ENCODE measurements at regions not wholly inside any gene's neighbourhood (a gene's known extent, or its start where the extent isn't known, plus 50 kb on each side); places are given as distances from the start of the nearest gene placed in this dataset.

DNA sequence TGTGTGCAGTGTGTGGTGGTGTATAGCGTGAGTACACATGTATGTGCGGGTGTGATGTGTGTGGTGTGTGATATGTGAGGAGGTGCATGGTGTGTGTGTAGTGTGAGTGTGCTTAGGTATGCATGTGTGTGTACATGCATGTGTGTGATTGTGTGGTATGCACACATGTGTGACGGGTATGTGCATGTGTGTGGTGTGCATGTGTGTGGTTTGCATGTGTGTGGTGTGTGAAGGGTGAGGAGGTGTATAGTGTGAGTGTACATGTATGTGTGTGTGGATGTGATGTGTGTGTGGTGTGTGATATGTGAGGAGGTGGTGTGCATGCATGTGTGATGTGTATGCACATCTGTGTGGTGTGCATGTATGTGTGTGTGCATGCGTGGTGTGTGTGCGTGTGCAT, 105.6 kb downstream of the CMPK2 start (continued):
- TF ChIP-seq TRIM22 (IDR thresholded peaks at IDR 0.05) = 0 out of 2 replicates have a peak, but pooled peaks have one; percentile 54

- Histone ChIP-seq H3K36me3 (replicated peaks in 1 of 2; ENCODE audit: control insufficient read depth in 1 of 2, insufficient read depth in 2 of 2, low read length in 2 of 2) (no peaks in the 10 kb centered on the region), H3K27ac (ENCODE audit: extremely low read length, insufficient read depth, low read length) (no peak overlapping the region), H3K4me1 (ENCODE audit: insufficient read depth, low read length) (no peaks in the 10 kb centered on the region), H2AFZ (ENCODE audit: low read length) (no peak overlapping the region), H3K79me2 (ENCODE audit: insufficient read depth, low read length) (no peaks in the 10 kb centered on the region), H3K9ac (ENCODE audit: insufficient read depth, low read depth, low read length) (no peak overlapping the region), H3K4me3 (replicated peaks in 1 of 3; ENCODE audit: insufficient read depth in 1 of 3, low read depth in 2 of 3, low read length in 3 of 3) (no peak overlapping the region), H3K27me3 (ENCODE audit: control insufficient read depth in 1 of 2, insufficient read depth in 2 of 2, low read length in 2 of 2) (peaks cover 0 to 13% of the 10 kb centered on the region in 2 experiments; a peak in 2 of 5 replicates), H3K9me3 (ENCODE audit: low read length) (no peaks in the 10 kb centered on the region), H4K20me1 (ENCODE audit: insufficient read depth, low read length) (no peaks in the 10 kb centered on the region), H3K4me2 (ENCODE audit: low read depth, low read length) (no peak overlapping the region)
- intact Hi-C loops (cut with micrococcal nuclease; ENCODE audit: unreplicated experiment) = no loop called here
- TF ChIP-seq HES4 (CRISPR knock-in tag; IDR thresholded peaks at IDR 0.05; ENCODE audit: borderline replicate concordance) = no peak
- no peak for TF ChIP-seq SMYD3 (CRISPR knock-in tag; IDR thresholded peaks at IDR 0.05)
- no peak for TF ChIP-seq MYPOP (CRISPR knock-in tag; IDR thresholded peaks at IDR 0.05)
- no peak for TF ChIP-seq THAP11 (CRISPR knock-in tag; IDR thresholded peaks at IDR 0.05)
- TF ChIP-seq SP2 (CRISPR knock-in tag; IDR thresholded peaks at IDR 0.05) = no peak
- TF ChIP-seq ZNF598 (CRISPR knock-in tag; IDR thresholded peaks at IDR 0.05; ENCODE audit: borderline replicate concordance) = no peak
- DNase-seq (ENCODE audit: low spot score) (no peak), ATAC-seq (no peak), FAIRE-seq (no peak)
- CTCF ChIA-PET (ENCODE audit: low intra/inter-chr PET ratio, low total read pairs) = no interaction called here
- BruUV-seq (replicated peaks) = no TSS peak
- WGBS (ENCODE audit: low lambda C conversion rate) = 43% methylated on average over 9 of the region's 9 CpGs
- in situ Hi-C loops (cut with HindIII; ENCODE audit: extremely low pct_ligation_motif_present, low pct_unique_long_range_greater_than_20kb) = no loop called here
- POLR2A ChIA-PET = no interaction called here
These were observed 100.6 kb downstream of the CMPK2 start for GRCh38 chr2:6764968-6765723.

Measured in HepG2 (cell line).